Endodermal cell (in vitro differentiated cells): ENCODE measurements at regions not wholly inside any gene's neighbourhood (a gene's known extent, or its start where the extent isn't known, plus 50 kb on each side); places are given as distances from the start of the nearest gene placed in this dataset.

ENCODE experiments used
- DNase-seq: peaks from one replicate; pipeline ENCODE4 v3.0.0-alpha.2; 2017
- H3K27ac ChIP-seq: 2 replicates; pipeline ENCODE4 v1.5.1; 2013; ENCODE audit warnings: mild to moderate bottlenecking, low read depth, low read length, moderate library complexity
- H3K27me3 ChIP-seq: 2 replicates; pipeline ENCODE4 v1.6.1; 2013; ENCODE audit warnings: mild to moderate bottlenecking, low read length, moderate library complexity; ENCODE audit not compliant: insufficient read depth, control insufficient read depth, poor library complexity, severe bottlenecking
- H3K36me3 ChIP-seq: 2 replicates; pipeline ENCODE4 v1.7.0; 2013; ENCODE audit warnings: mild to moderate bottlenecking, low read length, moderate library complexity; ENCODE audit not compliant: control insufficient read depth, insufficient read depth
- H3K4me1 ChIP-seq: one replicate; pipeline ENCODE4 v1.7.0; 2013; ENCODE audit warnings: low read length; ENCODE audit not compliant: control insufficient read depth, insufficient read depth
- H3K4me3 ChIP-seq: 2 replicates; pipeline ENCODE4 v1.5.1; 2013; ENCODE audit warnings: mild to moderate bottlenecking, low read length, moderate library complexity
- H3K9ac ChIP-seq: 2 replicates; pipeline ENCODE4 v1.6.1; 2013; ENCODE audit warnings: mild to moderate bottlenecking, low read length, moderate library complexity; ENCODE audit not compliant: poor library complexity, severe bottlenecking; ENCODE audit errors: extremely low read depth
- H3K9me3 ChIP-seq: 2 replicates; pipeline ENCODE4 v1.6.1; 2013; ENCODE audit warnings: mild to moderate bottlenecking, low read length, moderate library complexity; ENCODE audit not compliant: control insufficient read depth
- H3K27ac Mint-ChIP-seq: 2 replicates; pipeline ENCODE4 v1.8.0; 2020; ENCODE audit warnings: mixed read lengths
- H3K27me3 Mint-ChIP-seq: 2 replicates; pipeline ENCODE4 v1.8.0; 2021; ENCODE audit warnings: mild to moderate bottlenecking, mixed read lengths; ENCODE audit not compliant: insufficient read depth
- H3K36me3 Mint-ChIP-seq: 2 replicates; pipeline ENCODE4 v1.8.0; 2020; ENCODE audit warnings: low read depth, mixed read lengths
- H3K4me1 Mint-ChIP-seq: 2 replicates; pipeline ENCODE4 v1.8.0; 2020; ENCODE audit warnings: mixed read lengths
- H3K4me3 Mint-ChIP-seq: 2 replicates; pipeline ENCODE4 v1.8.0; 2020; ENCODE audit warnings: mild to moderate bottlenecking, moderate library complexity, mixed read lengths
- H3K9me3 Mint-ChIP-seq: 2 replicates; pipeline ENCODE4 v1.8.0; 2020; ENCODE audit warnings: mild to moderate bottlenecking, mixed read lengths
- WGBS, 2 experiments: methylation state at CpG; one replicate each; pipeline versions ENCODE4 v1.1.5 to v1.1.7; 2013; ENCODE audit warnings: missing lambda C conversion rate in 2 of 2, mixed read lengths in 1 of 2; ENCODE audit not compliant: insufficient coverage in 1 of 2, insufficient read length in 1 of 2; 5-methylcytosine and 5-hydroxymethylcytosine counted together
- TF ChIP-seq, protein P1 (sequence below): fragments of 200-600 bp; sonication (generic); conservative IDR thresholded peaks from 2 replicates; pipeline ENCODE4 v1.5.0; 2021; ENCODE audit warnings: antibody characterized with exemption, mild to moderate bottlenecking

GRCh38 chr7:108802650-108803049 is 233.0 kb downstream of the DNAJB9 start:
- H3K9ac ChIP-seq: no peak overlapping the region
- H3K27me3 Mint-ChIP-seq: no peaks in the 10 kb centered on the region
- no peak for DNase-seq
- no peak overlapping the region for H3K4me3 Mint-ChIP-seq
- H3K36me3 ChIP-seq: no peaks in the 10 kb centered on the region
- TF ChIP-seq, protein P1, sequence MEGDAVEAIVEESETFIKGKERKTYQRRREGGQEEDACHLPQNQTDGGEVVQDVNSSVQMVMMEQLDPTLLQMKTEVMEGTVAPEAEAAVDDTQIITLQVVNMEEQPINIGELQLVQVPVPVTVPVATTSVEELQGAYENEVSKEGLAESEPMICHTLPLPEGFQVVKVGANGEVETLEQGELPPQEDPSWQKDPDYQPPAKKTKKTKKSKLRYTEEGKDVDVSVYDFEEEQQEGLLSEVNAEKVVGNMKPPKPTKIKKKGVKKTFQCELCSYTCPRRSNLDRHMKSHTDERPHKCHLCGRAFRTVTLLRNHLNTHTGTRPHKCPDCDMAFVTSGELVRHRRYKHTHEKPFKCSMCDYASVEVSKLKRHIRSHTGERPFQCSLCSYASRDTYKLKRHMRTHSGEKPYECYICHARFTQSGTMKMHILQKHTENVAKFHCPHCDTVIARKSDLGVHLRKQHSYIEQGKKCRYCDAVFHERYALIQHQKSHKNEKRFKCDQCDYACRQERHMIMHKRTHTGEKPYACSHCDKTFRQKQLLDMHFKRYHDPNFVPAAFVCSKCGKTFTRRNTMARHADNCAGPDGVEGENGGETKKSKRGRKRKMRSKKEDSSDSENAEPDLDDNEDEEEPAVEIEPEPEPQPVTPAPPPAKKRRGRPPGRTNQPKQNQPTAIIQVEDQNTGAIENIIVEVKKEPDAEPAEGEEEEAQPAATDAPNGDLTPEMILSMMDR: no peak
- H3K27ac Mint-ChIP-seq: no peak overlapping the region
- H3K27ac ChIP-seq: no peak overlapping the region
- no peaks in the 10 kb centered on the region for H3K9me3 ChIP-seq
- H3K4me1 ChIP-seq: no peaks in the 10 kb centered on the region
- peaks cover 7% of the 10 kb centered on the region for H3K4me1 Mint-ChIP-seq
- 96 to 100% methylated on average over 2 of the region's 2 CpGs for WGBS, 2 experiments
- H3K9me3 Mint-ChIP-seq: no peaks in the 10 kb centered on the region
- H3K36me3 Mint-ChIP-seq: no peaks in the 10 kb centered on the region
- H3K4me3 ChIP-seq: no peak overlapping the region
- H3K27me3 ChIP-seq: peaks cover 3% of the 10 kb centered on the region

DNA sequence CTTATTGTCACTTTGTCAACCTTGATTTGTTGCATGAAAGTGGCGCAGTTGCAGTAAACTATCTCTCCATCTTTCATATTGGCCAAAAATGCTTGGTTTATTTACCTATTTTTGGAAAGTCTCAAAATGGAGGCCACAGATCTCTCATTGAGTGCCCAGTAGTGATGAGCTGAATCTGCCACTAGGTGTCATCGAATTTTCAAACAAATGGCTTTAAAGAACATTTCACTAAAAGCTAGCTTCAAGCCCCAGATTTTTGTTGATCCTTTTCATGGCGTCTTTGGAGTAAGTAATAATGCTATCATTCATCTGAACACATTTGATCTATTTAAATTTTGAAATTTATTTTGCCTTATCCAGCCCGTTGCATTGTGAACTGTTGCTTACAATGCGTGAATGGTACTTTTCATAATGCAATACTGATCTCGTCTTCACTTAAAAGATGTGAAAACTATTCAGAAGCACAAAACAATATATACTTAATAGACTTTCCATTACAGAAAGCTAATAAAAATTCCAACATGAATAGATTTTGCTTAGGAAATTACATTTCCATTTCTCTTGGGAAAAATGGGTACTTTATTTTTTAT is 236.2 kb downstream of the DNAJB9 start:
- WGBS, 2 experiments: 62 to 88% methylated on average over 2 to 6 of the region's 6 CpGs
- H3K4me3 Mint-ChIP-seq: no peak overlapping the region
- Histone ChIP-seq H3K36me3 (no peaks in the 10 kb centered on the region), H3K9me3 (no peaks in the 10 kb centered on the region), H3K27me3 (peaks cover 3% of the 10 kb centered on the region), H3K4me3 (no peak overlapping the region), H3K4me1 (no peaks in the 10 kb centered on the region), H3K27ac (no peak overlapping the region), H3K9ac (no peak overlapping the region)
- DNase-seq: peak; percentile 55
- H3K4me1 Mint-ChIP-seq: no peaks in the 10 kb centered on the region
- no peaks in the 10 kb centered on the region for H3K9me3 Mint-ChIP-seq
- TF ChIP-seq, protein P1: peak; percentile 85
- H3K27ac Mint-ChIP-seq: no peak overlapping the region
- H3K27me3 Mint-ChIP-seq: no peaks in the 10 kb centered on the region
- H3K36me3 Mint-ChIP-seq: no peaks in the 10 kb centered on the region

- TF ChIP-seq, protein P1: no peak
- Histone ChIP-seq H3K9me3 (peaks cover 6% of the 10 kb centered on the region), H3K36me3 (no peaks in the 10 kb centered on the region), H3K9ac (no peak overlapping the region), H3K4me3 (no peak overlapping the region), H3K27me3 (peaks cover 3% of the 10 kb centered on the region), H3K4me1 (no peaks in the 10 kb centered on the region), H3K27ac (no peak overlapping the region)
- Mint-ChIP-seq H3K36me3 (no peaks in the 10 kb centered on the region), H3K4me3 (no peak overlapping the region), H3K27me3 (no peaks in the 10 kb centered on the region), H3K9me3 (no peaks in the 10 kb centered on the region), H3K4me1 (no peaks in the 10 kb centered on the region), H3K27ac (no peak overlapping the region)
- no peak for DNase-seq
- 89% methylated on average over 1 of the region's 1 CpG; no CpG with 5 or more reads in 1 of the 2 experiments for WGBS, 2 experiments
These were observed 239.0 kb downstream of the DNAJB9 start for GRCh38 chr7:108808549-108809266.
